ENCODE measurements at regions not wholly inside any gene's neighbourhood (a gene's known extent, or its start where the extent isn't known, plus 50 kb on each side); places are given as distances from the start of the nearest gene placed in this dataset.

GRCh38 chr2:5111581-5111980 is 580.6 kb upstream of the SOX11 start:
- no peak for DNase-seq

GRCh38 chr2:5119046-5119445 is 573.1 kb upstream of the SOX11 start:
- no peak for DNase-seq

- DNase-seq, result no peak
These were observed 571.1 kb upstream of the SOX11 start for GRCh38 chr2:5121121-5121520.

- no peak for DNase-seq
These were observed 570.5 kb upstream of the SOX11 start for GRCh38 chr2:5121642-5122041.

GRCh38 chr2:5123582-5124196 is 568.5 kb upstream of the SOX11 start:
- no peak for DNase-seq

GRCh38 chr2:5125017-5125730 is 567.0 kb upstream of the SOX11 start:
- DNase-seq, result no peak

GRCh38 chr2:5132281-5132680 is 559.9 kb upstream of the SOX11 start:
- DNase-seq, result no peak

- no peak for DNase-seq
These were observed 551.8 kb upstream of the SOX11 start for GRCh38 chr2:5140347-5140746.

GRCh38 chr2:5144159-5144558 is 548.0 kb upstream of the SOX11 start:
- DNase-seq, result no peak

GRCh38 chr2:5145053-5145452 is 547.1 kb upstream of the SOX11 start:
- DNase-seq, result no peak

GRCh38 chr2:5145801-5146200 is 546.4 kb upstream of the SOX11 start:
- DNase-seq, result no peak

GRCh38 chr2:5148392-5149085 is 543.6 kb upstream of the SOX11 start:
- DNase-seq, result no peak

- no peak for DNase-seq
These were observed 541.3 kb upstream of the SOX11 start for GRCh38 chr2:5150871-5151270.

GRCh38 chr2:5164776-5165525 is 527.2 kb upstream of the SOX11 start:
- DNase-seq, result no peak

- no peak for DNase-seq
These were observed 519.3 kb upstream of the SOX11 start for GRCh38 chr2:5172923-5173322.

GRCh38 chr2:5173876-5174535 is 518.2 kb upstream of the SOX11 start:
- DNase-seq, result no peak

GRCh38 chr2:5175231-5175630 is 517.0 kb upstream of the SOX11 start:
- DNase-seq, result no peak

- no peak for DNase-seq
These were observed 515.4 kb upstream of the SOX11 start for GRCh38 chr2:5176764-5177163.

GRCh38 chr2:5183031-5183430 is 509.2 kb upstream of the SOX11 start:
- DNase-seq, result no peak

GRCh38 chr2:5187283-5187682 is 504.9 kb upstream of the SOX11 start:
- no peak for DNase-seq

GRCh38 chr2:5188636-5189035 is 503.5 kb upstream of the SOX11 start:
- DNase-seq, result no peak

- DNase-seq, result no peak
These were observed 502.2 kb upstream of the SOX11 start for GRCh38 chr2:5190023-5190422.

- DNase-seq, result no peak
These were observed 496.5 kb upstream of the SOX11 start for GRCh38 chr2:5195636-5196035.
